ENCODE measurements at regions not wholly inside any gene's neighbourhood (a gene's known extent, or its start where the extent isn't known, plus 50 kb on each side); places are given as distances from the start of the nearest gene placed in this dataset.
"Not testable (repeated sequence)": the region's sequence is repeated elsewhere in the genome, so short reads cannot be mapped to it uniquely, and the experiment has no call there.

GRCh38 chr16:29148867-29149272 lies 164.0 kb downstream of the LAT start:
- DNase-seq, result no peak

- DNase-seq, result no peak
Measured at GRCh38 chr16:29148131-29148691, 163.4 kb downstream of the LAT start.

GRCh38 chr16:29147710-29148109 lies 162.9 kb downstream of the LAT start:
- not testable (repeated sequence) for DNase-seq

GRCh38 chr16:29146808-29147643 lies 162.2 kb downstream of the LAT start:
- DNase-seq, result not testable (repeated sequence)

GRCh38 chr16:29146266-29146665 lies 161.4 kb downstream of the LAT start:
- no peak for DNase-seq

- DNase-seq, result not testable (repeated sequence)
Measured at GRCh38 chr16:29145486-29146225, 160.8 kb downstream of the LAT start.

- DNase-seq, result not testable (repeated sequence)
Measured at GRCh38 chr16:29145086-29145485, 160.2 kb downstream of the LAT start.

GRCh38 chr16:29144669-29145062 lies 159.8 kb downstream of the LAT start:
- peak in 6 of 56 donors; percentile 12 to 53 (median 22) for DNase-seq

- peak in 7 of 56 donors; percentile 15 to 53 (median 27) for DNase-seq
Measured at GRCh38 chr16:29143739-29144668, 159.2 kb downstream of the LAT start.

GRCh38 chr16:29142506-29142905 lies 157.7 kb downstream of the LAT start:
- DNase-seq, result not testable (repeated sequence)

- DNase-seq, result no peak
Measured at GRCh38 chr16:29141586-29142324, 156.9 kb downstream of the LAT start.

- DNase-seq, result not testable (repeated sequence)
Measured at GRCh38 chr16:29141121-29141520, 156.3 kb downstream of the LAT start.

- DNase-seq, result peak in 1 of 56 donors; percentile 29
Measured at GRCh38 chr16:29139901-29140855, 155.3 kb downstream of the LAT start.

- no peak for DNase-seq
Measured at GRCh38 chr16:29139261-29139802, 154.5 kb downstream of the LAT start.

GRCh38 chr16:29138698-29139097 lies 153.8 kb downstream of the LAT start:
- not testable (repeated sequence) for DNase-seq

- not testable (repeated sequence) for DNase-seq
Measured at GRCh38 chr16:29137894-29138662, 153.2 kb downstream of the LAT start.

- DNase-seq, result not testable (repeated sequence)
Measured at GRCh38 chr16:29137461-29137860, 152.6 kb downstream of the LAT start.

- not testable (repeated sequence) for DNase-seq
Measured at GRCh38 chr16:29136916-29137315, 152.1 kb downstream of the LAT start.

Data from amygdala (tissue), 56 donors.